ENCODE measurements at regions not wholly inside any gene's neighbourhood (a gene's known extent, or its start where the extent isn't known, plus 50 kb on each side); places are given as distances from the start of the nearest gene placed in this dataset.

DNA sequence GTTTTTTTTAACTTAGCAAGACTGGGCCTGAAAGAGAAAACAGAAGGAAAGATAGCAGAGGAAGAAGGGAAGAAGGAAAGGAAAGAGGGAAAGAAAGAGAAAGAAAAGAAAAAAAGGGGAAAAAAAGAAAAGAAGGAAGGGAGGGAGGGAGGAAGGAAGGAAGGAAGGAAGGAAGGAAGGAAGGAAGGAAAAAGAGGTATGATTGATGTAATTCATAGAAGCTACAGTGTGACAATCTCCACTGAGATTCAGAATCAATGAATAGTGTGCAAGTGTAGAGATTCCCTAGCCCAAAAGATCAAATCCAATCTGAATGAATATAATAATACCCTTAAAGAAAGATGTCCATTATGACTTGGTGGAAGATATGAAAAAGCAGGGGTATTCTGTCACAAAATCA, 126.9 kb upstream of the DNAJC10 start:
- TF ChIP-seq ZEB2 (tag by site-specific recombination; IDR thresholded peaks at IDR 0.05) (no peak), GFI1B (tag by site-specific recombination; IDR thresholded peaks at IDR 0.05) (no peak)
- TF ChIP-seq, protein P1, sequence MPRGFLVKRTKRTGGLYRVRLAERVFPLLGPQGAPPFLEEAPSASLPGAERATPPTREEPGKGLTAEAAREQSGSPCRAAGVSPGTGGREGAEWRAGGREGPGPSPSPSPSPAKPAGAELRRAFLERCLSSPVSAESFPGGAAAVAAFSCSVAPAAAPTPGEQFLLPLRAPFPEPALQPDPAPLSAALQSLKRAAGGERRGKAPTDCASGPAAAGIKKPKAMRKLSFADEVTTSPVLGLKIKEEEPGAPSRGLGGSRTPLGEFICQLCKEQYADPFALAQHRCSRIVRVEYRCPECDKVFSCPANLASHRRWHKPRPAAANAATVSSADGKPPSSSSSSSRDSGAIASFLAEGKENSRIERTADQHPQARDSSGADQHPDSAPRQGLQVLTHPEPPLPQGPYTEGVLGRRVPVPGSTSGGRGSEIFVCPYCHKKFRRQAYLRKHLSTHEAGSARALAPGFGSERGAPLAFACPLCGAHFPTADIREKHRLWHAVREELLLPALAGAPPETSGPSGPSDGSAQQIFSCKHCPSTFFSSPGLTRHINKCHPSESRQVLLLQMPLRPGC (tag by site-specific recombination; IDR thresholded peaks at IDR 0.05), result no peak
- TF ChIP-seq, protein P2, sequence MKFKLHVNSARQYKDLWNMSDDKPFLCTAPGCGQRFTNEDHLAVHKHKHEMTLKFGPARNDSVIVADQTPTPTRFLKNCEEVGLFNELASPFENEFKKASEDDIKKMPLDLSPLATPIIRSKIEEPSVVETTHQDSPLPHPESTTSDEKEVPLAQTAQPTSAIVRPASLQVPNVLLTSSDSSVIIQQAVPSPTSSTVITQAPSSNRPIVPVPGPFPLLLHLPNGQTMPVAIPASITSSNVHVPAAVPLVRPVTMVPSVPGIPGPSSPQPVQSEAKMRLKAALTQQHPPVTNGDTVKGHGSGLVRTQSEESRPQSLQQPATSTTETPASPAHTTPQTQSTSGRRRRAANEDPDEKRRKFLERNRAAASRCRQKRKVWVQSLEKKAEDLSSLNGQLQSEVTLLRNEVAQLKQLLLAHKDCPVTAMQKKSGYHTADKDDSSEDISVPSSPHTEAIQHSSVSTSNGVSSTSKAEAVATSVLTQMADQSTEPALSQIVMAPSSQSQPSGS (tag by site-specific recombination; IDR thresholded peaks at IDR 0.05; ENCODE audit: low read depth), result no peak
- TF ChIP-seq, protein P3, sequence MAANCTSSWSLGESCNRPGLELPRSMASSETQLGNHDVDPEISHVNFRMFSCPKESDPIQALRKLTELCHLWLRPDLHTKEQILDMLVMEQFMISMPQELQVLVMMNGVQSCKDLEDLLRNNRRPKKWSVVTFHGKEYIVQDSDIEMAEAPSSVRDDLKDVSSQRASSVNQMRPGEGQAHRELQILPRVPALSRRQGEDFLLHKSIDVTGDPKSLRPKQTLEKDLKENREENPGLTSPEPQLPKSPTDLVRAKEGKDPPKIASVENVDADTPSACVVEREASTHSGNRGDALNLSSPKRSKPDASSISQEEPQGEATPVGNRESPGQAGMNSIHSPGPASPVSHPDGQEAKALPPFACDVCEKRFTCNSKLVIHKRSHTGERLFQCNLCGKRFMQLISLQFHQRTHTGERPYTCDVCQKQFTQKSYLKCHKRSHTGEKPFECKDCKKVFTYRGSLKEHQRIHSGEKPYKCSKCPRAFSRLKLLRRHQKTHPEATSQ (tag by site-specific recombination; IDR thresholded peaks at IDR 0.05), result no peak
- TF ChIP-seq, protein P4, sequence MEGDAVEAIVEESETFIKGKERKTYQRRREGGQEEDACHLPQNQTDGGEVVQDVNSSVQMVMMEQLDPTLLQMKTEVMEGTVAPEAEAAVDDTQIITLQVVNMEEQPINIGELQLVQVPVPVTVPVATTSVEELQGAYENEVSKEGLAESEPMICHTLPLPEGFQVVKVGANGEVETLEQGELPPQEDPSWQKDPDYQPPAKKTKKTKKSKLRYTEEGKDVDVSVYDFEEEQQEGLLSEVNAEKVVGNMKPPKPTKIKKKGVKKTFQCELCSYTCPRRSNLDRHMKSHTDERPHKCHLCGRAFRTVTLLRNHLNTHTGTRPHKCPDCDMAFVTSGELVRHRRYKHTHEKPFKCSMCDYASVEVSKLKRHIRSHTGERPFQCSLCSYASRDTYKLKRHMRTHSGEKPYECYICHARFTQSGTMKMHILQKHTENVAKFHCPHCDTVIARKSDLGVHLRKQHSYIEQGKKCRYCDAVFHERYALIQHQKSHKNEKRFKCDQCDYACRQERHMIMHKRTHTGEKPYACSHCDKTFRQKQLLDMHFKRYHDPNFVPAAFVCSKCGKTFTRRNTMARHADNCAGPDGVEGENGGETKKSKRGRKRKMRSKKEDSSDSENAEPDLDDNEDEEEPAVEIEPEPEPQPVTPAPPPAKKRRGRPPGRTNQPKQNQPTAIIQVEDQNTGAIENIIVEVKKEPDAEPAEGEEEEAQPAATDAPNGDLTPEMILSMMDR (tag by site-specific recombination; IDR thresholded peaks at IDR 0.05), result no peak
- TF ChIP-seq, protein P5, sequence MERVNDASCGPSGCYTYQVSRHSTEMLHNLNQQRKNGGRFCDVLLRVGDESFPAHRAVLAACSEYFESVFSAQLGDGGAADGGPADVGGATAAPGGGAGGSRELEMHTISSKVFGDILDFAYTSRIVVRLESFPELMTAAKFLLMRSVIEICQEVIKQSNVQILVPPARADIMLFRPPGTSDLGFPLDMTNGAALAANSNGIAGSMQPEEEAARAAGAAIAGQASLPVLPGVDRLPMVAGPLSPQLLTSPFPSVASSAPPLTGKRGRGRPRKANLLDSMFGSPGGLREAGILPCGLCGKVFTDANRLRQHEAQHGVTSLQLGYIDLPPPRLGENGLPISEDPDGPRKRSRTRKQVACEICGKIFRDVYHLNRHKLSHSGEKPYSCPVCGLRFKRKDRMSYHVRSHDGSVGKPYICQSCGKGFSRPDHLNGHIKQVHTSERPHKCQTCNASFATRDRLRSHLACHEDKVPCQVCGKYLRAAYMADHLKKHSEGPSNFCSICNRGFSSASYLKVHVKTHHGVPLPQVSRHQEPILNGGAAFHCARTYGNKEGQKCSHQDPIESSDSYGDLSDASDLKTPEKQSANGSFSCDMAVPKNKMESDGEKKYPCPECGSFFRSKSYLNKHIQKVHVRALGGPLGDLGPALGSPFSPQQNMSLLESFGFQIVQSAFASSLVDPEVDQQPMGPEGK (tag by site-specific recombination; IDR thresholded peaks at IDR 0.05), result no peak

Data from HEK293 (cell line).